ENCODE measurements at regions not wholly inside any gene's neighbourhood (a gene's known extent, or its start where the extent isn't known, plus 50 kb on each side); places are given as distances from the start of the nearest gene placed in this dataset.

DNA sequence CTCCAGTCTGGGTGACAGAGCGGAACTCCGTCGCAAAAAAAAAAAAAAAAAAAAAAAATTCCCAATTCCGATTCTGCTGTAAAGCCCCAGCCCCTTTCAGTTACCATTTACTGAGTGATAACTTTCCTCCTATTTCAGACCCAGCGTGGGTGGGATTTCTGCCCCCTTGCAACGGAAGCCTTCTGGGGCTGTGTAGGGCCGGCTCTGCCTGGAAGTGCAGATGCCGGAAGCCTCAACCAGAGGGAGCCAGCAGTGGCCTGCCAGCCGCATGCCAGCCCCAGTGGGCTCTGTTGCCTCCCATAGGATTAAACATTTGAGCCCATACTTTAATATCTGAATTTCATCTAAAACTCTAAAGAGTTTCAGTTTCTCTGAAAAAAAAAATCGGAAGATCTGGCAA lies 60.0 kb upstream of the NUP50 start:
- intact Hi-C loops (cut with micrococcal nuclease) = loop anchor here (2.0 to 5.0 kb wide), 2 partner anchors 161 to 334 kb away; no protein-coding TSS in a partner anchor
- H3K36me3 ChIP-seq (ENCODE audit: control insufficient read depth in 1 of 2, insufficient read depth in 2 of 2, low read length in 2 of 2) = no peaks in the 10 kb centered on the region
- no peak overlapping the region for H3K4me3 ChIP-seq (replicated peaks in 1 of 2; ENCODE audit: low read depth in 1 of 2, low read length in 2 of 2)
- no TSS peak for BruUV-seq (replicated peaks)
- no peaks in the 10 kb centered on the region for H3K9me3 ChIP-seq (ENCODE audit: control insufficient read depth in 1 of 2, insufficient read depth in 1 of 2, low read depth in 1 of 2, low read length in 2 of 2)
- H3K9me2 ChIP-seq (ENCODE audit: insufficient read depth) = no peaks in the 10 kb centered on the region
- H3K79me2 ChIP-seq (ENCODE audit: insufficient read depth, low read length) = no peaks in the 10 kb centered on the region
- H3K27me3 ChIP-seq (ENCODE audit: insufficient read depth, low read length) = no peaks in the 10 kb centered on the region
- CTCF ChIA-PET = no interaction called here
- no peak overlapping the region for H3K9ac ChIP-seq (ENCODE audit: low read length)
- POLR2A ChIA-PET = no interaction called here
- no peak overlapping the region for H2AFZ ChIP-seq (ENCODE audit: low read depth, low read length, poor library complexity, severe bottlenecking)
- peaks cover 0 to 12% of the 10 kb centered on the region in 2 experiments; a peak in 2 of 4 replicates for H3K4me1 ChIP-seq (ENCODE audit: control insufficient read depth in 1 of 2, insufficient read depth in 2 of 2, low read length in 2 of 2)
- TF ChIP-seq, protein P1, sequence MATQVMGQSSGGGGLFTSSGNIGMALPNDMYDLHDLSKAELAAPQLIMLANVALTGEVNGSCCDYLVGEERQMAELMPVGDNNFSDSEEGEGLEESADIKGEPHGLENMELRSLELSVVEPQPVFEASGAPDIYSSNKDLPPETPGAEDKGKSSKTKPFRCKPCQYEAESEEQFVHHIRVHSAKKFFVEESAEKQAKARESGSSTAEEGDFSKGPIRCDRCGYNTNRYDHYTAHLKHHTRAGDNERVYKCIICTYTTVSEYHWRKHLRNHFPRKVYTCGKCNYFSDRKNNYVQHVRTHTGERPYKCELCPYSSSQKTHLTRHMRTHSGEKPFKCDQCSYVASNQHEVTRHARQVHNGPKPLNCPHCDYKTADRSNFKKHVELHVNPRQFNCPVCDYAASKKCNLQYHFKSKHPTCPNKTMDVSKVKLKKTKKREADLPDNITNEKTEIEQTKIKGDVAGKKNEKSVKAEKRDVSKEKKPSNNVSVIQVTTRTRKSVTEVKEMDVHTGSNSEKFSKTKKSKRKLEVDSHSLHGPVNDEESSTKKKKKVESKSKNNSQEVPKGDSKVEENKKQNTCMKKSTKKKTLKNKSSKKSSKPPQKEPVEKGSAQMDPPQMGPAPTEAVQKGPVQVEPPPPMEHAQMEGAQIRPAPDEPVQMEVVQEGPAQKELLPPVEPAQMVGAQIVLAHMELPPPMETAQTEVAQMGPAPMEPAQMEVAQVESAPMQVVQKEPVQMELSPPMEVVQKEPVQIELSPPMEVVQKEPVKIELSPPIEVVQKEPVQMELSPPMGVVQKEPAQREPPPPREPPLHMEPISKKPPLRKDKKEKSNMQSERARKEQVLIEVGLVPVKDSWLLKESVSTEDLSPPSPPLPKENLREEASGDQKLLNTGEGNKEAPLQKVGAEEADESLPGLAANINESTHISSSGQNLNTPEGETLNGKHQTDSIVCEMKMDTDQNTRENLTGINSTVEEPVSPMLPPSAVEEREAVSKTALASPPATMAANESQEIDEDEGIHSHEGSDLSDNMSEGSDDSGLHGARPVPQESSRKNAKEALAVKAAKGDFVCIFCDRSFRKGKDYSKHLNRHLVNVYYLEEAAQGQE (IDR thresholded peaks at IDR 0.05; ENCODE audit: low read depth) = no peak
- TF ChIP-seq TCF7L2 (IDR thresholded peaks at IDR 0.05; ENCODE audit: borderline replicate concordance, extremely low read depth, insufficient read depth, insufficient read length) (no peak), SP1 (IDR thresholded peaks at IDR 0.05; ENCODE audit: low read depth) (no peak), YY1 (IDR thresholded peaks at IDR 0.05; ENCODE audit: extremely low read depth, insufficient replicate concordance, low read depth, low read length) (no peak), EGR1 (IDR thresholded peaks at IDR 0.05; ENCODE audit: low read depth) (no peak), POLR2AphosphoS5 (IDR thresholded peaks at IDR 0.05; ENCODE audit: low read depth, low read length) (no peak), SIN3A (IDR thresholded peaks at IDR 0.05; ENCODE audit: low read depth) (no peak), CEBPB (IDR thresholded peaks at IDR 0.05; ENCODE audit: low read depth) (no peak), EZH2 (IDR thresholded peaks at IDR 0.05) (no peak), POLR2A (IDR thresholded peaks at IDR 0.05; ENCODE audit: borderline replicate concordance, extremely low read depth, insufficient read depth, insufficient read length) (no peak), CBX3 (IDR thresholded peaks at IDR 0.05; ENCODE audit: low read depth) (no peak), ELF1 (IDR thresholded peaks at IDR 0.05; ENCODE audit: borderline replicate concordance, low read depth) (no peak), ZNF274 (IDR thresholded peaks at IDR 0.05; ENCODE audit: low read depth, low read length) (no peak), JUND (IDR thresholded peaks at IDR 0.05) (no peak), ZFX (IDR thresholded peaks at IDR 0.05) (no peak)
- TF ChIP-seq, protein P2, sequence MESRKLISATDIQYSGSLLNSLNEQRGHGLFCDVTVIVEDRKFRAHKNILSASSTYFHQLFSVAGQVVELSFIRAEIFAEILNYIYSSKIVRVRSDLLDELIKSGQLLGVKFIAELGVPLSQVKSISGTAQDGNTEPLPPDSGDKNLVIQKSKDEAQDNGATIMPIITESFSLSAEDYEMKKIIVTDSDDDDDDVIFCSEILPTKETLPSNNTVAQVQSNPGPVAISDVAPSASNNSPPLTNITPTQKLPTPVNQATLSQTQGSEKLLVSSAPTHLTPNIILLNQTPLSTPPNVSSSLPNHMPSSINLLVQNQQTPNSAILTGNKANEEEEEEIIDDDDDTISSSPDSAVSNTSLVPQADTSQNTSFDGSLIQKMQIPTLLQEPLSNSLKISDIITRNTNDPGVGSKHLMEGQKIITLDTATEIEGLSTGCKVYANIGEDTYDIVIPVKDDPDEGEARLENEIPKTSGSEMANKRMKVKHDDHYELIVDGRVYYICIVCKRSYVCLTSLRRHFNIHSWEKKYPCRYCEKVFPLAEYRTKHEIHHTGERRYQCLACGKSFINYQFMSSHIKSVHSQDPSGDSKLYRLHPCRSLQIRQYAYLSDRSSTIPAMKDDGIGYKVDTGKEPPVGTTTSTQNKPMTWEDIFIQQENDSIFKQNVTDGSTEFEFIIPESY (IDR thresholded peaks at IDR 0.05; ENCODE audit: extremely low read depth, insufficient replicate concordance, low read length) = no peak
- TF ChIP-seq, protein P3, sequence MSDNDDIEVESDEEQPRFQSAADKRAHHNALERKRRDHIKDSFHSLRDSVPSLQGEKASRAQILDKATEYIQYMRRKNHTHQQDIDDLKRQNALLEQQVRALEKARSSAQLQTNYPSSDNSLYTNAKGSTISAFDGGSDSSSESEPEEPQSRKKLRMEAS (IDR thresholded peaks at IDR 0.05) = no peak
- TF ChIP-seq, protein P4, sequence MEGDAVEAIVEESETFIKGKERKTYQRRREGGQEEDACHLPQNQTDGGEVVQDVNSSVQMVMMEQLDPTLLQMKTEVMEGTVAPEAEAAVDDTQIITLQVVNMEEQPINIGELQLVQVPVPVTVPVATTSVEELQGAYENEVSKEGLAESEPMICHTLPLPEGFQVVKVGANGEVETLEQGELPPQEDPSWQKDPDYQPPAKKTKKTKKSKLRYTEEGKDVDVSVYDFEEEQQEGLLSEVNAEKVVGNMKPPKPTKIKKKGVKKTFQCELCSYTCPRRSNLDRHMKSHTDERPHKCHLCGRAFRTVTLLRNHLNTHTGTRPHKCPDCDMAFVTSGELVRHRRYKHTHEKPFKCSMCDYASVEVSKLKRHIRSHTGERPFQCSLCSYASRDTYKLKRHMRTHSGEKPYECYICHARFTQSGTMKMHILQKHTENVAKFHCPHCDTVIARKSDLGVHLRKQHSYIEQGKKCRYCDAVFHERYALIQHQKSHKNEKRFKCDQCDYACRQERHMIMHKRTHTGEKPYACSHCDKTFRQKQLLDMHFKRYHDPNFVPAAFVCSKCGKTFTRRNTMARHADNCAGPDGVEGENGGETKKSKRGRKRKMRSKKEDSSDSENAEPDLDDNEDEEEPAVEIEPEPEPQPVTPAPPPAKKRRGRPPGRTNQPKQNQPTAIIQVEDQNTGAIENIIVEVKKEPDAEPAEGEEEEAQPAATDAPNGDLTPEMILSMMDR (IDR thresholded peaks at IDR 0.05 in 2 of 3, conservative IDR thresholded peaks at IDR 0.05 in 1 of 3; ENCODE audit: borderline replicate concordance in 1 of 3, insufficient read depth in 1 of 3, low read depth in 2 of 3, low read length in 2 of 3) = no peak
- no peak overlapping the region for H3K4me2 ChIP-seq (ENCODE audit: low read length)
- RAD21 ChIA-PET (ENCODE audit: low non-redundant PET in 1 of 2, low total read pairs in 2 of 2, uncharacterized antibody in 2 of 2, unreplicated experiment in 2 of 2) = no interaction called here
- DNase-seq (ENCODE audit: low read depth, low spot score) (no peak), ATAC-seq (no peak)
- no peaks in the 10 kb centered on the region for H4K20me1 ChIP-seq (ENCODE audit: insufficient read depth)
- no peak overlapping the region for H3K27ac ChIP-seq (ENCODE audit: low read depth, low read length)

All from HCT116 (cell line).